ENCODE measurements at regions not wholly inside any gene's neighbourhood (a gene's known extent, or its start where the extent isn't known, plus 50 kb on each side); places are given as distances from the start of the nearest gene placed in this dataset.

GRCh38 chr12:82097438-82097837 lies 260.7 kb downstream of the CCDC59 start:
- Histone ChIP-seq H3K27me3 (ENCODE audit: control insufficient read depth in 1 of 2, insufficient read depth in 2 of 2, low read length in 1 of 2) (no peaks in the 10 kb centered on the region), H3K4me1 (ENCODE audit: control insufficient read depth in 1 of 2, insufficient read depth in 2 of 2, low read length in 2 of 2) (no peaks in the 10 kb centered on the region), H3K9me3 (ENCODE audit: control insufficient read depth, low read length) (no peaks in the 10 kb centered on the region), H3K36me3 (ENCODE audit: control insufficient read depth in 1 of 2, insufficient read depth in 2 of 2, low read length in 1 of 2) (no peaks in the 10 kb centered on the region), H3K4me3 (ENCODE audit: low read length in 2 of 2) (no peak overlapping the region), H3K27ac (ENCODE audit: low read depth in 1 of 2, low read length in 2 of 2) (no peak overlapping the region)
- 72 to 88% methylated on average over 1 of the region's 1 CpG for WGBS, 2 donors
- DNase-seq (no peak), ATAC-seq (ENCODE audit: low FRiP score) (no peak)
- intact Hi-C loops (cut with DNase I), result no loop called here

DNA sequence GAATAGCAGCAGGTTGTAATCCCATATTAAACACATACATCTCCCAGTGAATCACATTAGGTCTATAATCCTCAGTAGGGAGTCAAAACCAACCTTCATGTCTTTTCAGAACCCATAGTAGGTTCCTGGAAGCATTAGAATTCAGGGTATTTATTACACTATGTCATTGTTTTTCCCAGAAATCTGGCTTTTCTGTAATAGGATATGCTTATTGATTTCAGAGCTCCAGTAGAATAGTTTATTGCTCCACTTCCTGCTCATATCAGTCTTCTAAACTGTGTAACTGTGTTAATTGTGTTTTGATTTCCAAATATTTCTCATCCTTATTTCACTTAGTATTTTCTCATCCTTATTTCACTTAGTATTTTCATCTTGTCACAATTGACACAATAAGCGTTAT lies 268.0 kb downstream of the CCDC59 start:
- intact Hi-C loops (cut with DNase I), result no loop called here
- no peak overlapping the region for H3K27ac ChIP-seq (ENCODE audit: low read depth in 1 of 2, low read length in 2 of 2)
- no peaks in the 10 kb centered on the region for H3K9me3 ChIP-seq (ENCODE audit: control insufficient read depth, low read length)
- no peaks in the 10 kb centered on the region for H3K36me3 ChIP-seq (ENCODE audit: control insufficient read depth in 1 of 2, insufficient read depth in 2 of 2, low read length in 1 of 2)
- DNase-seq, result no peak
- H3K27me3 ChIP-seq (ENCODE audit: control insufficient read depth in 1 of 2, insufficient read depth in 2 of 2, low read length in 1 of 2), result no peaks in the 10 kb centered on the region
- no peak overlapping the region for H3K4me3 ChIP-seq (ENCODE audit: low read length in 2 of 2)
- WGBS, 2 donors, result 90 to 98% methylated on average over 1 of the region's 1 CpG
- ATAC-seq (ENCODE audit: low FRiP score), result no peak
- H3K4me1 ChIP-seq (ENCODE audit: control insufficient read depth in 1 of 2, insufficient read depth in 2 of 2, low read length in 2 of 2), result no peaks in the 10 kb centered on the region

DNA sequence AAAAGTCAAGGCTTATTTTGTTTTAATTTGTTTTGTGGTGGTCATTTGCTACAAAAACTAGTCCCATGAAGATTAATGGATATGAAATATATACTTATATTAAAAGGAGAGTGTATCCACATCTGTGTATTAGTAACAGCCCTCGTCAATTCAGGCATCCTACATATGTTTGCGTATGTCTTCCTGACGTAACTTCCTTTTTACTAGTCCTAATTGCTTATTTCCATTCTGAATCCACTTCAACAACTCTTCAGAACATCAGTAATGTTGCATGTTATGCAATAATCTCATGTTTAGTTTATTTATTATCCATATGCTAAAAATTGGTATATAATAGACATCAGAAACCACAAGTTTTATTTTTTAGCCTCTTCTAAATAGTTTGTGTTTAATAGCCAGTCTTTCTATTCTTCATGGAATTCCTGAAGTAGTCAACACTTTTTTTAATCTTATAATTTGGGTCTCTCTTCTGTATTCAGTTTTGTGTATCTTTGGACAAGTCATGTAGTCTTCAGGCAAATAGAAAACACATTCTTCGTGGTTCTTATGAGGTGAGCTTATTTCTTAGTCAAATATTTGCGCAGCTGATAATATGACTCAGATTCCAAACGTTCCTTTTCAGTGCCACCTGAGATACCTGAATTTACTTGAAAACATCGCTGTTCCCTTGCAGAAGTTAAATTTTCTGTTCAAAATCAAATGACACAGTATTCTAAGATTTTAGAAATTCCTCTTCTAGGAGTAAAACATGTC lies 268.6 kb downstream of the CCDC59 start:
- Histone ChIP-seq H3K4me3 (ENCODE audit: low read length in 2 of 2) (no peak overlapping the region), H3K36me3 (ENCODE audit: control insufficient read depth in 1 of 2, insufficient read depth in 2 of 2, low read length in 1 of 2) (no peaks in the 10 kb centered on the region), H3K27me3 (ENCODE audit: control insufficient read depth in 1 of 2, insufficient read depth in 2 of 2, low read length in 1 of 2) (no peaks in the 10 kb centered on the region), H3K9me3 (ENCODE audit: control insufficient read depth, low read length) (no peaks in the 10 kb centered on the region), H3K4me1 (ENCODE audit: control insufficient read depth in 1 of 2, insufficient read depth in 2 of 2, low read length in 2 of 2) (no peaks in the 10 kb centered on the region), H3K27ac (ENCODE audit: low read depth in 1 of 2, low read length in 2 of 2) (no peak overlapping the region)
- ATAC-seq (ENCODE audit: low FRiP score) (no peak), DNase-seq (no peak)
- WGBS, 2 donors, result 70 to 77% methylated on average over 7 of the region's 7 CpGs
- intact Hi-C loops (cut with DNase I), result no loop called here

- Histone ChIP-seq H3K9me3 (ENCODE audit: control insufficient read depth, low read length) (no peaks in the 10 kb centered on the region), H3K4me1 (ENCODE audit: control insufficient read depth in 1 of 2, insufficient read depth in 2 of 2, low read length in 2 of 2) (no peaks in the 10 kb centered on the region), H3K27me3 (ENCODE audit: control insufficient read depth in 1 of 2, insufficient read depth in 2 of 2, low read length in 1 of 2) (no peaks in the 10 kb centered on the region), H3K4me3 (ENCODE audit: low read length in 2 of 2) (no peak overlapping the region), H3K36me3 (ENCODE audit: control insufficient read depth in 1 of 2, insufficient read depth in 2 of 2, low read length in 1 of 2) (no peaks in the 10 kb centered on the region), H3K27ac (ENCODE audit: low read depth in 1 of 2, low read length in 2 of 2) (no peak overlapping the region)
- ATAC-seq (ENCODE audit: low FRiP score), result no peak
- 30 to 38% methylated on average over 3 of the region's 3 CpGs for WGBS, 2 donors
- intact Hi-C loops (cut with DNase I), result no loop called here
- DNase-seq, result no peak
Measured at GRCh38 chr12:82082501-82082900, 275.7 kb downstream of the CCDC59 start.

GRCh38 chr12:82069931-82070514 lies 288.2 kb downstream of the CCDC59 start:
- intact Hi-C loops (cut with DNase I), result no loop called here
- no peak for DNase-seq
- H3K9me3 ChIP-seq (ENCODE audit: control insufficient read depth, low read length), result no peaks in the 10 kb centered on the region
- no peak for ATAC-seq (ENCODE audit: low FRiP score)
- no peak overlapping the region for H3K4me3 ChIP-seq (ENCODE audit: low read length in 2 of 2)
- no peaks in the 10 kb centered on the region for H3K36me3 ChIP-seq (ENCODE audit: control insufficient read depth in 1 of 2, insufficient read depth in 2 of 2, low read length in 1 of 2)
- H3K27ac ChIP-seq (ENCODE audit: low read depth in 1 of 2, low read length in 2 of 2), result no peak overlapping the region
- H3K27me3 ChIP-seq (ENCODE audit: control insufficient read depth in 1 of 2, insufficient read depth in 2 of 2, low read length in 1 of 2), result peaks cover 0 to 2% of the 10 kb centered on the region in 2 donors
- WGBS, 2 donors, result 46 to 55% methylated on average over 2 of the region's 2 CpGs
- no peaks in the 10 kb centered on the region for H3K4me1 ChIP-seq (ENCODE audit: control insufficient read depth in 1 of 2, insufficient read depth in 2 of 2, low read length in 2 of 2)

DNA sequence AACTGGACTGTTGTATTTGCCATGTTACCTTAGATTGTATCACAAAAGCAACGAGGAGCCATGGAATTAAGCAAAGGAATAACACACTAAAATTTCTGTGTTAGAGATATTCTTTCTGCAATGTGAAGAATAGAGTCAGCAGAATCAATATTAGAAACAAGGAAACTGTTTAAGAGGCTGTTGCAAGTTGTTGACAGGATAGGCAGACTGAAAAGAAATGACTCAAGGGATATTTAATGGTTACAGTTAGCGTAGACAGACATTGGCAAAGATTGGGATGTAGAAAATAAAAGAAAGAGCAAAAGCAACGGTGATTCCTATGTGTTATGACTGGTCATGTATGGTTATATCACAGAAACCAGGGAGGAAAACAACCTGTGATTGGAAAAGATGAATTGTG lies 299.0 kb upstream of the PPFIA2 start:
- no peaks in the 10 kb centered on the region for H3K27me3 ChIP-seq (ENCODE audit: control insufficient read depth in 1 of 2, insufficient read depth in 2 of 2, low read length in 1 of 2)
- H3K27ac ChIP-seq (ENCODE audit: low read depth in 1 of 2, low read length in 2 of 2), result no peak overlapping the region
- intact Hi-C loops (cut with DNase I), result no loop called here
- 55 to 56% methylated on average over 3 of the region's 3 CpGs for WGBS, 2 donors
- ATAC-seq (ENCODE audit: low FRiP score), result no peak
- no peaks in the 10 kb centered on the region for H3K9me3 ChIP-seq (ENCODE audit: control insufficient read depth, low read length)
- no peak overlapping the region for H3K4me3 ChIP-seq (ENCODE audit: low read length in 2 of 2)
- no peak for DNase-seq
- no peaks in the 10 kb centered on the region for H3K36me3 ChIP-seq (ENCODE audit: control insufficient read depth in 1 of 2, insufficient read depth in 2 of 2, low read length in 1 of 2)
- H3K4me1 ChIP-seq (ENCODE audit: control insufficient read depth in 1 of 2, insufficient read depth in 2 of 2, low read length in 2 of 2), result no peaks in the 10 kb centered on the region

DNA sequence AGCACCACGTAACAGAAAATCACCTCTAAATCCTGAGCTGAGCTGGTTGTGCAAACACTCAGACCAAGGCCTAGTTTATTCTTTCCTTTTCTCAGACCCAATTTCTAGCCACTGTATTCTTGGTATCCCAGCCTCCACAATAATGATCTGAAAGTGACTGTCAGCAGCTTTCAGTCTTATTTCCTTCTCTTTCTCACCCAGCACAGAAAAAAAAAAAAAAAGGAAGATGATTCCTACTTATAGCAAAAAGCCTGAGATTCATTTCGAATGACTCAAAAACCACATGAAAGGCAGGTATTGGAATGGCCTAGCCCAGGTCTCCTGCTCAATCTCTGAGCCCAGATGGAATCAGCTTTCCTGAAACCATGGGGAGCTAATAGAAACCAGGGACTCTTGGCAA lies 298.6 kb upstream of the PPFIA2 start:
- Histone ChIP-seq H3K9me3 (ENCODE audit: control insufficient read depth, low read length) (no peaks in the 10 kb centered on the region), H3K4me1 (ENCODE audit: control insufficient read depth in 1 of 2, insufficient read depth in 2 of 2, low read length in 2 of 2) (no peaks in the 10 kb centered on the region), H3K4me3 (ENCODE audit: low read length in 2 of 2) (no peak overlapping the region), H3K27ac (ENCODE audit: low read depth in 1 of 2, low read length in 2 of 2) (no peak overlapping the region), H3K27me3 (ENCODE audit: control insufficient read depth in 1 of 2, insufficient read depth in 2 of 2, low read length in 1 of 2) (no peaks in the 10 kb centered on the region), H3K36me3 (ENCODE audit: control insufficient read depth in 1 of 2, insufficient read depth in 2 of 2, low read length in 1 of 2) (no peaks in the 10 kb centered on the region)
- no peak for ATAC-seq (ENCODE audit: low FRiP score)
- 48 to 52% methylated on average over 2 of the region's 2 CpGs for WGBS, 2 donors
- DNase-seq, result no peak
- intact Hi-C loops (cut with DNase I), result no loop called here

DNA sequence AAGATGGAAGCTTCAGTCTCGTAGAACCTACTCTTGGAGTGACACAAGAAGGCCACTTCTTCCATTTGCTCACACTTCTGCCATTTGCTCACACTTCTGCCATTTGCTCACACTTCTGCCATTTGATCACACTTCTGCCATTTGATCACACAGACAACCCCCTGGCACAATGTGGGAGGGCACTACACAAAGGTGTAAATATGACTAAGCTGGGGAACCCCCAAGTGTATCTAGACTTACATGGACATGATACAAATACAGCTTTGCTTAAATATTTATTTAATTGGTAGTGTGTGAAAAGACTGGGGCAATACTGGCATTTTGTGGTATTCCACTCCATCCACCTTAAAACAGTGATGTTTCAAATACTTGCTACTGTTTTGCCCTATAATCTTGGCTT lies 296.2 kb upstream of the PPFIA2 start:
- ATAC-seq (ENCODE audit: low FRiP score), result no peak
- Histone ChIP-seq H3K9me3 (ENCODE audit: control insufficient read depth, low read length) (no peaks in the 10 kb centered on the region), H3K27ac (ENCODE audit: low read depth in 1 of 2, low read length in 2 of 2) (no peak overlapping the region), H3K4me1 (ENCODE audit: control insufficient read depth in 1 of 2, insufficient read depth in 2 of 2, low read length in 2 of 2) (no peaks in the 10 kb centered on the region), H3K27me3 (ENCODE audit: control insufficient read depth in 1 of 2, insufficient read depth in 2 of 2, low read length in 1 of 2) (no peaks in the 10 kb centered on the region), H3K36me3 (ENCODE audit: control insufficient read depth in 1 of 2, insufficient read depth in 2 of 2, low read length in 1 of 2) (no peaks in the 10 kb centered on the region), H3K4me3 (ENCODE audit: low read length in 2 of 2) (no peak overlapping the region)
- intact Hi-C loops (cut with DNase I), result no loop called here
- DNase-seq, result no peak
- WGBS, 2 donors, result 10 to 38% methylated on average over 1 of the region's 1 CpG

- WGBS, 2 donors, result 74 to 84% methylated on average over 2 of the region's 2 CpGs
- no peak overlapping the region for H3K27ac ChIP-seq (ENCODE audit: low read depth in 1 of 2, low read length in 2 of 2)
- H3K4me3 ChIP-seq (ENCODE audit: low read length in 2 of 2), result no peak overlapping the region
- H3K9me3 ChIP-seq (ENCODE audit: control insufficient read depth, low read length), result no peaks in the 10 kb centered on the region
- DNase-seq, result no peak
- H3K27me3 ChIP-seq (ENCODE audit: control insufficient read depth in 1 of 2, insufficient read depth in 2 of 2, low read length in 1 of 2), result no peaks in the 10 kb centered on the region
- no peak for ATAC-seq (ENCODE audit: low FRiP score)
- H3K4me1 ChIP-seq (ENCODE audit: control insufficient read depth in 1 of 2, insufficient read depth in 2 of 2, low read length in 2 of 2), result no peaks in the 10 kb centered on the region
- intact Hi-C loops (cut with DNase I), result no loop called here
- no peaks in the 10 kb centered on the region for H3K36me3 ChIP-seq (ENCODE audit: control insufficient read depth in 1 of 2, insufficient read depth in 2 of 2, low read length in 1 of 2)
Measured at GRCh38 chr12:82054566-82054965, 295.4 kb upstream of the PPFIA2 start.

All from aorta (tissue), 5 donors.